NOMO-1 treated with dmso at 0.1 percent for 144 hours (cell line): ENCODE measurements at regions not wholly inside any gene's neighbourhood (a gene's known extent, or its start where the extent isn't known, plus 50 kb on each side); places are given as distances from the start of the nearest gene placed in this dataset.
"Not testable (repeated sequence)": the region's sequence is repeated elsewhere in the genome, so short reads cannot be mapped to it uniquely, and the experiment has no call there.

ENCODE experiments used
- DNase-seq: peaks from one replicate; lab custom pipeline; 2025; ENCODE audit not compliant: unreplicated experiment; lab: John Stamatoyannopoulos, UW

GRCh38 chr13:19062801-19063200 lies 118.8 kb downstream of the TUBA3C start:
- no peak for DNase-seq

GRCh38 chr13:19062019-19062646 lies 119.5 kb downstream of the TUBA3C start:
- DNase-seq = no peak

- no peak for DNase-seq
Measured at GRCh38 chr13:19061278-19061677, 120.3 kb downstream of the TUBA3C start.

- no peak for DNase-seq
Measured at GRCh38 chr13:19060311-19061002, 121.2 kb downstream of the TUBA3C start.

GRCh38 chr13:19059016-19059780 lies 122.4 kb downstream of the TUBA3C start:
- DNase-seq = no peak

GRCh38 chr13:19058566-19058965 lies 123.1 kb downstream of the TUBA3C start:
- DNase-seq = no peak

- DNase-seq = no peak
Measured at GRCh38 chr13:19057588-19058340, 123.9 kb downstream of the TUBA3C start.

- DNase-seq = no peak
Measured at GRCh38 chr13:19056984-19057490, 124.6 kb downstream of the TUBA3C start.

- no peak for DNase-seq
Measured at GRCh38 chr13:19056355-19056880, 125.2 kb downstream of the TUBA3C start.

GRCh38 chr13:19055611-19056010 lies 126.0 kb downstream of the TUBA3C start:
- DNase-seq = no peak

- DNase-seq = no peak
Measured at GRCh38 chr13:19053561-19053960, 128.1 kb downstream of the TUBA3C start.

GRCh38 chr13:19052931-19053330 lies 128.7 kb downstream of the TUBA3C start:
- no peak for DNase-seq

- DNase-seq = no peak
Measured at GRCh38 chr13:19052180-19052579, 129.4 kb downstream of the TUBA3C start.

GRCh38 chr13:19050901-19051300 lies 130.7 kb downstream of the TUBA3C start:
- no peak for DNase-seq

- not testable (repeated sequence) for DNase-seq
Measured at GRCh38 chr13:19049624-19050023, 132.0 kb downstream of the TUBA3C start.

GRCh38 chr13:19048381-19048780 lies 133.2 kb downstream of the TUBA3C start:
- no peak for DNase-seq

GRCh38 chr13:19023115-19023514 lies 158.5 kb downstream of the TUBA3C start:
- peak; percentile 48 for DNase-seq

GRCh38 chr13:19020988-19021387 lies 160.6 kb downstream of the TUBA3C start:
- no peak for DNase-seq

GRCh38 chr13:18998389-18998788 lies 183.2 kb downstream of the TUBA3C start:
- no peak for DNase-seq

GRCh38 chr13:18996627-18997051 lies 185.0 kb downstream of the TUBA3C start:
- DNase-seq = no peak

- no peak for DNase-seq
Measured at GRCh38 chr13:18996221-18996620, 185.4 kb downstream of the TUBA3C start.
